B cell (primary cell): ENCODE measurements at regions not wholly inside any gene's neighbourhood (a gene's known extent, or its start where the extent isn't known, plus 50 kb on each side); places are given as distances from the start of the nearest gene placed in this dataset.

ENCODE experiments used
- ATAC-seq: fragments of 200-7000 bp; cut with Tn5 transposase; one replicate; pipeline ENCODE4 v1.10.0; 2021; ENCODE audit warnings: low read depth, mild to moderate bottlenecking, moderate number of reproducible peaks, moderate library complexity
- CTCF ChIA-PET: fragments of 350-600 bp; sonication (Branson Sonifier 250); formaldehyde crosslinking; loops from one replicate; lab custom pipeline; 2021; ENCODE audit warnings: antibody characterized with exemption, inconsistent platforms; lab: Charles Lee
- POLR2A ChIA-PET: fragments of 350-600 bp; sonication (Branson Sonifier 250); formaldehyde crosslinking; loops from one replicate; lab custom pipeline; 2021; ENCODE audit warnings: antibody characterized with exemption; lab: Charles Lee
- DNase-seq: peaks from one replicate; pipeline ENCODE4 v3.0.0; 2013
- H2AFZ ChIP-seq: 2 replicates; pipeline ENCODE4 v1.6.1; 2012; ENCODE audit warnings: mild to moderate bottlenecking, low read depth, low read length; ENCODE audit not compliant: insufficient read depth, poor library complexity, severe bottlenecking
- H3K27ac ChIP-seq, 2 donors: 1 replicate in 1 of 2; 2 replicates in 1 of 2; pipeline ENCODE4 v1.5.1; 2012 to 2013; ENCODE audit warnings: low read length in 2 of 2, mild to moderate bottlenecking in 2 of 2, moderate library complexity in 1 of 2
- H3K27me3 ChIP-seq, 4 experiments: fragments of 200-600 bp in 1 of 4; sonication (generic) in 1 of 4; replicated peaks in 1 of 4; 1 replicate in 2 of 4; 2 replicates in 2 of 4; pipeline versions ENCODE4 v1.6.1 to v1.7.0; 2013 to 2016; ENCODE audit warnings: low read length in 3 of 4, mild to moderate bottlenecking in 2 of 4, mixed read lengths in 1 of 4, moderate library complexity in 1 of 4; ENCODE audit not compliant: insufficient read depth in 4 of 4, control insufficient read depth in 3 of 4; ENCODE audit errors: control extremely low read depth in 1 of 4
- H3K36me3 ChIP-seq, 2 experiments: replicated peaks in 1 of 2; 1 replicate in 1 of 2; 2 replicates in 1 of 2; pipeline versions ENCODE4 v1.6.1 to v1.7.1; 2013; ENCODE audit warnings: low read length in 1 of 2; ENCODE audit not compliant: insufficient read depth in 2 of 2, control insufficient read depth in 1 of 2; ENCODE audit errors: control extremely low read depth in 1 of 2, extremely low read depth in 1 of 2
- H3K4me1 ChIP-seq, 2 donors: fragments of 200-600 bp in 1 of 2; sonication (generic) in 1 of 2; 1 replicate in 1 of 2; 2 replicates in 1 of 2; pipeline versions ENCODE4 v1.5.1 to v1.6.1; 2013 to 2017; ENCODE audit warnings: low read length in 2 of 2; ENCODE audit not compliant: control insufficient read depth in 2 of 2, insufficient read depth in 2 of 2
- H3K4me2 ChIP-seq: replicated peaks from 2 replicates; pipeline ENCODE3; 2012; ENCODE audit warnings: mild to moderate bottlenecking, low read depth, low read length; ENCODE audit not compliant: poor library complexity, severe bottlenecking
- H3K4me3 ChIP-seq, 5 experiments: fragments of 200-600 bp in 1 of 5; sonication (generic) in 1 of 5; 1 replicate in 3 of 5; 2 replicates in 2 of 5; pipeline versions ENCODE4 v1.5.1 to v1.7.0; 2011 to 2016; ENCODE audit warnings: low read length in 4 of 5, mild to moderate bottlenecking in 4 of 5, low read depth in 2 of 5, control low read depth in 1 of 5, moderate library complexity in 1 of 5; ENCODE audit not compliant: insufficient read depth in 1 of 5; ENCODE audit errors: control extremely low read depth in 1 of 5, extremely low read depth in 1 of 5
- H3K79me2 ChIP-seq: fragments of 200-600 bp; sonication (generic); one replicate; pipeline ENCODE4 v1.6.0; 2016; ENCODE audit warnings: low read length; ENCODE audit not compliant: control insufficient read depth, insufficient read depth
- H3K9ac ChIP-seq: fragments of 200-600 bp; sonication (generic); 2 replicates; pipeline ENCODE4 v1.6.1; 2017; ENCODE audit warnings: mild to moderate bottlenecking, low read length, moderate library complexity
- H3K9me3 ChIP-seq, 3 donors: one replicate each; pipeline versions ENCODE4 v1.6.1 to v1.7.1; 2013; ENCODE audit warnings: low read length in 2 of 3; ENCODE audit not compliant: control insufficient read depth in 2 of 3, insufficient read depth in 1 of 3; ENCODE audit errors: control extremely low read depth in 1 of 3
- H4K20me1 ChIP-seq: 2 replicates; pipeline ENCODE4 v1.6.0; 2012; ENCODE audit warnings: mild to moderate bottlenecking, low read length; ENCODE audit not compliant: insufficient read depth, control insufficient read depth, poor library complexity, severe bottlenecking
- H3K27ac Mint-ChIP-seq: one replicate; pipeline ENCODE4 v1.8.0; 2021; ENCODE audit warnings: mixed read lengths
- H3K27me3 Mint-ChIP-seq: one replicate; pipeline ENCODE4 v1.8.0; 2021; ENCODE audit warnings: mixed read lengths
- H3K4me1 Mint-ChIP-seq: one replicate; pipeline ENCODE4 v1.8.0; 2021; ENCODE audit warnings: mixed read lengths
- H3K4me3 Mint-ChIP-seq: one replicate; pipeline ENCODE4 v1.8.0; 2021; ENCODE audit warnings: mixed read lengths
- H3K9me3 Mint-ChIP-seq: one replicate; pipeline ENCODE4 v1.8.0; 2022; ENCODE audit warnings: mixed read lengths; ENCODE audit not compliant: insufficient read depth
- EZH2 ChIP-seq: IDR thresholded peaks from 2 replicates; pipeline ENCODE4 v1.6.1; 2012; ENCODE audit warnings: borderline replicate concordance, low read depth, mild to moderate bottlenecking, moderate library complexity, low read length; ENCODE audit not compliant: insufficient read depth, poor library complexity, severe bottlenecking
- WGBS: methylation state at CpG from one replicate; pipeline ENCODE4 v1.1.5; 2013; ENCODE audit warnings: missing lambda C conversion rate; ENCODE audit not compliant: insufficient coverage; 5-methylcytosine and 5-hydroxymethylcytosine counted together
- intact Hi-C: fragments of 100-400 bp; cut with micrococcal nuclease; formaldehyde crosslinking; loops from one replicate; pipeline ENCODE4 v1.10.0; 2022
- TF ChIP-seq, protein P1 (sequence below): fragments of 200-600 bp; IDR thresholded peaks from one replicate; pipeline ENCODE4 v1.8.0; 2022; ENCODE audit warnings: antibody characterized with exemption, mild to moderate bottlenecking

DNA sequence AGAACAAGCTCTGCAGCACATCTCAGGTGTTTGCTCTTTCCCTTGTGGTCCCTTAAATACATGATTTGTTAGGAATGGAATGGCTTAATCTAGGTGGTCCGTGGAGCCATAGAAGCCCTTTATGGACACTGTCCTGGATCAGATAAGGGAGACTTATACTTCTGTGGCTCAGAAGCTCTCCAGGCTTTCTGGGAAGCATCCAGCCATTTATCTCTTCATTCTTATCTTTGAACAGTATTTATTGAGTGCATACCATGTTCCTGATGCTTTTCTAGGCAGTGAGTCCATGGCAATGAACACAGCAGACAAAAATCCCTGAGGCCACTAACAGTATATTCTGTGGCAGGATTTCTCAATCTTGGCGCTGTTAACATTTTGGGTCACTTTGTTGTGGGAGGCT lies 474.5 kb upstream of the EEF2KMT start:
- Mint-ChIP-seq H3K4me1 (no peaks in the 10 kb centered on the region), H3K4me3 (no peak overlapping the region), H3K9me3 (peaks cover 2% of the 10 kb centered on the region), H3K27me3 (no peaks in the 10 kb centered on the region), H3K27ac (no peak overlapping the region)
- H3K4me1 ChIP-seq, result no peaks in the 10 kb centered on the region
- no peak for DNase-seq
- intact Hi-C loops, result no loop called here
- ChIA-PET POLR2A (no interaction called here), CTCF (no interaction called here)
- no peaks in the 10 kb centered on the region for H4K20me1 ChIP-seq
- WGBS, result no CpG with 5 or more reads among the region's 2 CpGs
- no peaks in the 10 kb centered on the region for H3K79me2 ChIP-seq
- no peak overlapping the region for H3K4me2 ChIP-seq
- H3K9ac ChIP-seq, result no peak overlapping the region
- no peaks in the 10 kb centered on the region for H3K36me3 ChIP-seq
- H3K27me3 ChIP-seq, result no peaks in the 10 kb centered on the region
- H2AFZ ChIP-seq, result no peak overlapping the region
- ATAC-seq, result no peak
- H3K27ac ChIP-seq, result no peak overlapping the region
- TF ChIP-seq, protein P1, sequence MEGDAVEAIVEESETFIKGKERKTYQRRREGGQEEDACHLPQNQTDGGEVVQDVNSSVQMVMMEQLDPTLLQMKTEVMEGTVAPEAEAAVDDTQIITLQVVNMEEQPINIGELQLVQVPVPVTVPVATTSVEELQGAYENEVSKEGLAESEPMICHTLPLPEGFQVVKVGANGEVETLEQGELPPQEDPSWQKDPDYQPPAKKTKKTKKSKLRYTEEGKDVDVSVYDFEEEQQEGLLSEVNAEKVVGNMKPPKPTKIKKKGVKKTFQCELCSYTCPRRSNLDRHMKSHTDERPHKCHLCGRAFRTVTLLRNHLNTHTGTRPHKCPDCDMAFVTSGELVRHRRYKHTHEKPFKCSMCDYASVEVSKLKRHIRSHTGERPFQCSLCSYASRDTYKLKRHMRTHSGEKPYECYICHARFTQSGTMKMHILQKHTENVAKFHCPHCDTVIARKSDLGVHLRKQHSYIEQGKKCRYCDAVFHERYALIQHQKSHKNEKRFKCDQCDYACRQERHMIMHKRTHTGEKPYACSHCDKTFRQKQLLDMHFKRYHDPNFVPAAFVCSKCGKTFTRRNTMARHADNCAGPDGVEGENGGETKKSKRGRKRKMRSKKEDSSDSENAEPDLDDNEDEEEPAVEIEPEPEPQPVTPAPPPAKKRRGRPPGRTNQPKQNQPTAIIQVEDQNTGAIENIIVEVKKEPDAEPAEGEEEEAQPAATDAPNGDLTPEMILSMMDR, result no peak
- no peak for TF ChIP-seq EZH2
- H3K4me3 ChIP-seq, result no peak overlapping the region
- H3K9me3 ChIP-seq, result peaks cover 0 to 7% (median 0%) of the 10 kb centered on the region in 3 donors

DNA sequence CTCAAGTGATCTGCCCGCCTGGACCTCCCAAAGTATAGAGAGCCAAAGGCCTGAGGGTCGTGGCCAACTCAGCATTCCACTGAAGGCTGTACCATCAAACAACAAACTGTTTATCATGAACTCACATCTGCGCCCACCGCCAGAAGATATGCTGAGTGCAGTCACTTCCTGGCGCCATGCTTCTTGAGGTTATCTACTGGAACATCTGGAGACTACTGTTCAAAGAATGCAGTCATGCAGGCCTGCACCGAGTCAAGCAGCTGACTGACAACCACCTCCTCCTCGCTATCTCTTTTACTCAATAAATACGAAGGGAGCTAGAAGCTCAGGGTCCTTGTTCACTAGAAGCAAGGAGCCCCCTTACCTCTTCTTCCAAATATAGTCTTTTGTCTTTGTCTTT lies 473.9 kb upstream of the EEF2KMT start:
- ATAC-seq, result no peak
- CTCF ChIA-PET, result no interaction called here
- no peak overlapping the region for H3K27ac ChIP-seq
- Mint-ChIP-seq H3K4me3 (no peak overlapping the region), H3K27ac (no peak overlapping the region), H3K27me3 (no peaks in the 10 kb centered on the region), H3K9me3 (peaks cover 2% of the 10 kb centered on the region), H3K4me1 (no peaks in the 10 kb centered on the region)
- H2AFZ ChIP-seq, result no peak overlapping the region
- H3K36me3 ChIP-seq, result no peaks in the 10 kb centered on the region
- no peak overlapping the region for H3K4me3 ChIP-seq
- no peak for TF ChIP-seq EZH2
- TF ChIP-seq, protein P1, result no peak
- POLR2A ChIA-PET, result no interaction called here
- no peaks in the 10 kb centered on the region for H3K79me2 ChIP-seq
- 91% methylated on average over 8 of the region's 8 CpGs for WGBS
- no peaks in the 10 kb centered on the region for H3K4me1 ChIP-seq
- no peak overlapping the region for H3K9ac ChIP-seq
- no peak for DNase-seq
- intact Hi-C loops, result no loop called here
- H3K27me3 ChIP-seq, result no peaks in the 10 kb centered on the region
- no peak overlapping the region for H3K4me2 ChIP-seq
- peaks cover 0 to 7% (median 0%) of the 10 kb centered on the region in 3 donors for H3K9me3 ChIP-seq
- no peaks in the 10 kb centered on the region for H4K20me1 ChIP-seq
